ENCODE measurements at regions not wholly inside any gene's neighbourhood (a gene's known extent, or its start where the extent isn't known, plus 50 kb on each side); places are given as distances from the start of the nearest gene placed in this dataset.

DNA sequence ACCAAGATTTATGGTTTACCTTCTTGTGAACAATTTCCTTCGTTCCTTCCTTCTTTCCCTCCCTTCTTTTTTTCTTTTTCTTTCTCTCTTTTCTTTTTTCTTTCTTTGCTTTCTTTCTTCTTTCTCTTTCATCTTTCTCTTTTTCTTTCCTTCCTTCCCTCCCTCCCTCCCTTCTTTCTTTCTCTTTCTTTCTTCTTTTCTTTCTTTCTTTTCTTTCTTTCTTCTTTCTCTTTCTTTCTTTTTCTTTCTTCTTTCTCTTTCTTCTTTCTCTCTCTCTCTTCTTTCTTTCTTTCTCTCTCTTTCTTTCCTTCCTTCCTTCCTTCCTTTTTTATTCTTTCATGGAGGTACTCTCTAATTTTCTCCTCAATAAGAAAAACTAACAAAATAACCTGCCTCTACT, 462.1 kb upstream of the ATP2B1 start:
- no peak for DNase-seq
- Mint-ChIP-seq H3K36me3 (ENCODE audit: low read depth) (no peaks in the 10 kb centered on the region), H3K9me3 (no peaks in the 10 kb centered on the region), H3K27me3 (ENCODE audit: insufficient read depth) (peaks cover 3% of the 10 kb centered on the region), H3K27ac (no peak overlapping the region), H3K4me1 (ENCODE audit: low read depth) (no peaks in the 10 kb centered on the region), H3K4me3 (no peak overlapping the region)
- no peak for TF ChIP-seq CTCF (IDR thresholded peaks at IDR 0.05)

DNA sequence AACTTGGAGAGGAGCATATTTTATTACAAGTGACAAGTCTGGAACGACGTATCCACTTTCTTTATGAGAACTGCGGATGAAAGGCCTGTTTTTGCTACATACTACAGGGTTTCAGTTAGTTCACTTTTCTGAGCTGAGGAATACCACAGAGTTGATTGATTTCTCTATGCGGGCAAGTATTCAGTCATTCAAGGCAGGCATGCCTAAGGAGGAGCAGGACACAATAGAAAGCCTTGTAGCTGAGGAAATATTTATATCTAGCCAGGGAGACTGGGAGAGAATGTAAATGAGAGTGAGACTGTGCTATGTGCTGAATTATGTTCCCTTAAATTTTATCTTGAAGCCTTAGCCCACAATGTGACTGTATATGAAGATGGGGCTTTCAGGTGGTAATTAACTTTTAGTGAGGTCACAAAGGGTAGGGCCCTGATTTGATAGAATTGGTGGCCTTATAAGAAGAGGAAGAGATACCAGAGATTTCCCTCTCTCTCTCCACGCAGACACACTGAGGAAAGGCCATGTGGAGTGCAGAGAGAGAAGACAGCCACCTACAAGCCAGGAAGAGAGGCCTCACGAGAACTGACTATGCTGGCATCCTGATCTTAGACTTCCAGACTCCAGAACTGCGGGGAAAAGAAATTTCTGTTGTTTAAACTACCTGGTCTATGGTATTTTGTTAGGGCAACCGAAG, 459.0 kb upstream of the ATP2B1 start:
- H3K9me3 Mint-ChIP-seq, result no peaks in the 10 kb centered on the region
- H3K4me1 Mint-ChIP-seq (ENCODE audit: low read depth), result no peaks in the 10 kb centered on the region
- H3K27me3 Mint-ChIP-seq (ENCODE audit: insufficient read depth), result peaks cover 3% of the 10 kb centered on the region
- H3K27ac Mint-ChIP-seq, result no peak overlapping the region
- DNase-seq, result no peak
- TF ChIP-seq CTCF (IDR thresholded peaks at IDR 0.05), result no peak
- no peak overlapping the region for H3K4me3 Mint-ChIP-seq
- H3K36me3 Mint-ChIP-seq (ENCODE audit: low read depth), result no peaks in the 10 kb centered on the region

DNA sequence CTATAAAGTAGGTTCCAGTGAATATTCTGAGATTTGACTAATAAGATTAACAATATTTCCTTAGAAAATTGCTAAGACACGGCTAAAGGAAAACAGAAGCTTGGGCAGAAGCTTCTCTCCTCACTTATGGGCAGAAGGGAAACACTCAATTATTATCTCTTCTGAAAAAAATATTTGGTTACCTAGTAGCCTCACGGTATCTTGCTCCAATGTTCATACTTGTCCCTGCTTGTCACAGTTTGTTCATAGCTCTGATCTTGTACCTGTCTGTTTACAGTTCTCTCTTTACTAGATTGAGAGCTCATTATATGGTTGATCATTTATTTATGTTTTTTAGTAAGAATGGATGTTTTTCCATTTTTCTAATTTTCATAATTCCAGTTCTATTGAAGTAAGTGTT, 458.0 kb upstream of the ATP2B1 start:
- no peak overlapping the region for H3K27ac Mint-ChIP-seq
- no peaks in the 10 kb centered on the region for H3K9me3 Mint-ChIP-seq
- DNase-seq, result no peak
- no peak for TF ChIP-seq CTCF (IDR thresholded peaks at IDR 0.05)
- H3K4me1 Mint-ChIP-seq (ENCODE audit: low read depth), result no peaks in the 10 kb centered on the region
- no peak overlapping the region for H3K4me3 Mint-ChIP-seq
- no peaks in the 10 kb centered on the region for H3K36me3 Mint-ChIP-seq (ENCODE audit: low read depth)
- H3K27me3 Mint-ChIP-seq (ENCODE audit: insufficient read depth), result peaks cover 3% of the 10 kb centered on the region

DNA sequence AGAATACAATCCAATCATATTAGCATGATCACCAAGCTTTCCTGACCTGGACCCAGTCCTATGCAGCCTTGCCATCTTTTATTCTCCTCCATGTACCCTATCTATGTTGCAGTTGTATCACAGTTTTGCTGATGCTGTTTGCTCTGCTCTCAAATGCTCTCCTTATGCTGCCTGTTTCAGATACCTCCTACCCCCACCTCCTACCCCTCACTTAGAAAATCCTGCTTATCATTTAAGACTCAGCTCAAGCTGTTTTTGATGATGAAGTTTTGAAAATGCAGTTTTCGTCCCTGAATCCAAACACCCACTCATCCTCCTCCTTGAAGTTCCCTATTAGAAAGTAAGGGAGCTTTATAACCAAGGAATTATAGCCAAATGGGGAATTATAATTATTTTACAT, 457.4 kb upstream of the ATP2B1 start:
- Mint-ChIP-seq H3K4me1 (ENCODE audit: low read depth) (no peaks in the 10 kb centered on the region), H3K36me3 (ENCODE audit: low read depth) (no peaks in the 10 kb centered on the region), H3K27ac (no peak overlapping the region), H3K9me3 (no peaks in the 10 kb centered on the region), H3K4me3 (no peak overlapping the region), H3K27me3 (ENCODE audit: insufficient read depth) (no peaks in the 10 kb centered on the region; the same call in 1 of the 2 replicates)
- DNase-seq, result no peak
- no peak for TF ChIP-seq CTCF (IDR thresholded peaks at IDR 0.05)

DNA sequence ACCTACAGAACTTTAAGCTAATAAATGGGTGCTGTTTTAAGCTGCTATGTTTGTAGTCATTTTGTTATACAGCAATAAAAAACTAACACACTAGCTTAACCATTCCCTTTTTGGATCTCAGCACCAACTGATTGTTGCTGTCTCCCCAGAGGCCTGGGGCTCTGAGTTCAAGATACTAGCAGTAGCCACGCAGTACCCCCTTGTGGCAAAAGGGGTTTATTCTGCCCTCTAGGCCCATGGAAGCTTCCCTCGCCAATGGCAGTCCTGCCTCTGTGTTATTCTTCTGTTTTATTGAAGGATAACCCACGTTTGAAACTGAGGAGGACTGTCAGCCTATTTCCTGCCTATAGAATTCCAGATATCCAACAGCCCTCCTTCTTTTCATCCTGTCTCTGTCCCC, 455.3 kb upstream of the ATP2B1 start:
- no peak overlapping the region for H3K27ac Mint-ChIP-seq

More for the DNA sequence above, 455.3 kb upstream of the ATP2B1 start:
- peak; percentile 57 for TF ChIP-seq CTCF (IDR thresholded peaks at IDR 0.05)
- no peaks in the 10 kb centered on the region for H3K9me3 Mint-ChIP-seq
- H3K27me3 Mint-ChIP-seq (ENCODE audit: insufficient read depth), result no peaks in the 10 kb centered on the region; the same call in 1 of the 2 replicates
- H3K4me1 Mint-ChIP-seq (ENCODE audit: low read depth), result no peaks in the 10 kb centered on the region
- H3K36me3 Mint-ChIP-seq (ENCODE audit: low read depth), result no peaks in the 10 kb centered on the region
- no peak for DNase-seq
- no peak overlapping the region for H3K4me3 Mint-ChIP-seq
